ENCODE measurements at regions not wholly inside any gene's neighbourhood (a gene's known extent, or its start where the extent isn't known, plus 50 kb on each side); places are given as distances from the start of the nearest gene placed in this dataset.

GRCh38 chr3:55183201-55183600 is 255.3 kb upstream of the LRTM1 start:
- DNase-seq (ENCODE audit: low read depth in 2 of 3, low spot score in 1 of 3) = no peak

GRCh38 chr3:55180936-55181535 is 253.2 kb upstream of the LRTM1 start:
- DNase-seq (ENCODE audit: low read depth in 2 of 3, low spot score in 1 of 3) = peak in 1 of 3 donors; percentile 8

DNA sequence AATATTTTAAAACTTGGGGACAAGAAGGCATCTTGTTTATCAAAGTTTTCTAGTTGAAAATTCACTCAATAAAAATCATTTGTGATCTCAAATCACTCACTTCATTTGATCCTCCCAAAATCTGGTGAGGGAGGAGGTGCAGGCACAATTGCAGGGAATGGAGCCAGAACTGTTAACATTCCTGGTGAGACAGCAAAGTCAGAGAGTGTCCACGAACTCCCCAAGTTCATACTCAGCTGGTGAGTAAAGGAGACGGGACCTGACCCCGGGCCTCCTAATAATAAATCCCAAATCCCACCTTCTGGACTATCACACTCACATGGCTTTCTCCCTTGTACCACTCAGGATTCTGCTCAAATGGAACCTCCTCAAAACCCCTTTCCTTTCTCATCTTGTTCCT is 252.3 kb upstream of the LRTM1 start:
- no peak for DNase-seq (ENCODE audit: low read depth in 2 of 3, low spot score in 1 of 3)

DNA sequence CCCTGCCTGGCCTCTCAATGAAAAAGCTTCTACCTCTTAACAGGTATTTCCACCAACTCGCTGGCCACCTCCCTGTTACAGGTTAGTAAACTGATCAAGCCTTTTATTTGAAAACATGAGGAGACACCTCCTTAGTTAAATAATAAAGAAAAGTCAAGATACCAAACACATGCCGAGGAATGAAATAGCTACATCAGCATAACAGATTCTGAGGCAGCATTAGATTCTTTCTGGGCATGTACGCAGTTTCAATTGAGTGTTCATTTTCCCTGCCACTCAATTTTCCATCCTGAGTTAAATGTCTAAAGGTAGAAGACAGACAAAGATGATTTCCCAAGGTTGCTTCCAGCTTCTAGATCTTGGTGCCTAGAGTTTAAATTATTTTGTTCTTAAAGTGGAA is 250.5 kb upstream of the LRTM1 start:
- no peak for DNase-seq (ENCODE audit: low read depth in 2 of 3, low spot score in 1 of 3)

GRCh38 chr3:55177749-55178148 is 249.9 kb upstream of the LRTM1 start:
- DNase-seq (ENCODE audit: low read depth in 2 of 3, low spot score in 1 of 3) = no peak

DNA sequence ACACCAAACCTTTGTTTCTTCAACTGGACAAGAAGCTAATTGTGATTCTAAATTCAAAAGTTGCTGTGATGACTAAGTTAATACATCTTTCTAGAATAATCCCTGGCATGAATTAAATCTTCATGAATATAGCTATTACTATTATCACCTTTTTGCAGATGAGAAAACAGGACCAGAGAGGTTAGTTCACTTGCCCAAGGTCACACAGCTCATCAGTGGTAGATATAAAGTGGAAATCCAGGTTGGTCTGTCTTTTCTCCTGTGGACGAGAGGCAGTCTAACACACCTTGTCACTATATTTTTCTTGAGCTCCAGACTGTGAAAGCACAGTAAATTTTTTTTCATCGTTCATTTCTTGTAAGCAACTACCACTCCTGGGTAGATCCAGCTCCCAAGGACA is 247.6 kb upstream of the LRTM1 start:
- no peak for DNase-seq (ENCODE audit: low read depth in 2 of 3, low spot score in 1 of 3)

GRCh38 chr3:55174747-55175146 is 246.9 kb upstream of the LRTM1 start:
- DNase-seq (ENCODE audit: low read depth in 2 of 3, low spot score in 1 of 3) = no peak

DNA sequence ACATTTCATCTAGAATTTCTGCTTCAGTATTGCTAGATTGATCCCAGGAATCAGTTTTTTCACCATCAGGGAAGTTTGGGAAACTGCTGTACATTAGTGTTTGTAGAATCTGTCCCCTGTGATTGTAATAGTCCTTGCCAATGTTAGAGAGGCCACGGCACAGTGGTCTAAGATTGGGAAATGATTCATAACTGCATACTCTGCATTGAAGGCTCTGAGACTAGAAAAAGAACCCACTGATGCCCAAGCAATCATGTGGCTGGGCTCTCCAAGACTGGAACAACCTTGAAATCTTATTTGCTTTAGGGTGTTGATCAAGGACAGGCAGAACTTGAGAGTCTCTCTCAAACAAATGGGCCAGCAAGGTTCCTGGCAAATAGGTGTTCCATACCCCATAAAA is 245.6 kb upstream of the LRTM1 start:
- no peak for DNase-seq (ENCODE audit: low read depth in 2 of 3, low spot score in 1 of 3)

DNA sequence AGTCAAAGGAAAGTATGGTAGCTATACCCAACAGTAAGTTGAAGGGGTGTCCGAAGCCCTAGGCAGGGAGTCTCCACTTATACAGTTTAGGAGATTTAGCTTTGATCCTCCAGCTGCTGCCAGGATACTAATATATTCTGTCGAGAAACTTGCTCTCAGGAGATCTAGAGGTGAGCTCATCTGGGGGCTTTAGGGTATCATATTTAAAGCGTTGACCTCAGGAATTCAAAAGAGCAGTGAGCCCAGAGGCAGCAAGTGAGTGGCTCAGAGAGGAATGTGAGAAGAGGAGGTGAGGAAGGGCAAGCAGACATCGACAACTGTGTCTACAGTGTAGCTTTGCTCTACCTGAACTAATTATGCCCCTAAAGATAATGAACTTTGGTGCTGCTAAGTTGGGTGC is 245.1 kb upstream of the LRTM1 start:
- no peak for DNase-seq (ENCODE audit: low read depth in 2 of 3, low spot score in 1 of 3)

- no peak for DNase-seq (ENCODE audit: low read depth in 2 of 3, low spot score in 1 of 3)
These were observed 242.6 kb upstream of the LRTM1 start for GRCh38 chr3:55170444-55170843.

GRCh38 chr3:55169608-55170072 is 241.8 kb upstream of the LRTM1 start:
- no peak for DNase-seq (ENCODE audit: low read depth in 2 of 3, low spot score in 1 of 3)

DNA sequence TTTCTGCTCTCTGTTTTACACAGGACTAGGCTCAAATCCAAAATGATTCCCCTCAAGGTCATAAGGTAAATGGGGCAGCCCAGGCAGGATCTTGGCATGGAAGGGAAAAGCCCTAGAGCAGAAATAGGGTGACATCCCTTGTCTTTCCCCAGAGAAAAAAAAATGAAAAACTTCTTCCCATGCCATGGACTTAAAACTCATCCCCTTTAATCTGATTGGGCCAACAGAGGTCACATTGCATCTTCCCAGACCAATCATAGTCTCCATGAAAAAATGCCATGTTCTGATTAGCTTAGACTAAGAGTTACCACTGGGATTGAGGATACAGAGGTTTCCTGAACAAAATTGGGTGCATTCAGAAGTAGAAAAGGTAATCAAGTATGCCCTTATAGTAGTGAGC is 241.3 kb upstream of the LRTM1 start:
- DNase-seq (ENCODE audit: low read depth in 2 of 3, low spot score in 1 of 3) = no peak

DNA sequence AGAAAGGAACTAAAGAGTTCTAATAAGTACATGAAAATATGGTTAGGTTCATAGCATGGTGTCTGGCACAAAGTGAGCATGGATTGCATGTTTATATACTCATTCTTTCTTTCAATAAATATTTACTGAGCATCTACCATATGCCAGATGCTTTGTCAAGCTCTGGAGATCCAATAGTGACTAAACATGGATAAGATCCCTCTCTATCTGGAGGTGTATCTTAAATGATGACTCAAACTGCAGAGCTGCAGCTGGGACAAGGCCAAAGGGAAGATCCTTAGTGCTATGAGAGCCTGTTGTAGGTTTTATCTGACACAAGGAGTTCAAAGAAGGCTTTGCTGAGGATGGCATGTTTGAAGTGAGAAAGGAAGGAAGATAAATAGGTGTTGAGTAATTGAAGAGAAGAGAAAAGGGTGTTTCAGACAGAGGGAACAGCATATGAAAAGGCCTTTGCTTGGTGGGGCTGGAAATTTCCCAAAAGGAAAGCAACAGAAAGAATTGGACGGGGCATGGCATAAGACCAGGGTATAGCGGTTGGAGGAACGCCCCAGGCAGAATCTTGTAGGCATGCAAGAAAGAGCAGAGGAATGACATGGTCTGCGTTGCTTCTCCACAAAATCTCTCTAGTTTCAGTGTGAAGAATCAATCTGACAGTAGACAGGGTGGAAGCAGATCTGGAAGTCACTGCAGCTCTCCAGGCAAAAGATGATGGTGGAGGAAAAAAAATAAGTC is 239.9 kb upstream of the LRTM1 start:
- DNase-seq (ENCODE audit: low read depth in 2 of 3, low spot score in 1 of 3) = no peak

- DNase-seq (ENCODE audit: low read depth in 2 of 3, low spot score in 1 of 3) = no peak
These were observed 239.0 kb upstream of the LRTM1 start for GRCh38 chr3:55166576-55167555.

DNA sequence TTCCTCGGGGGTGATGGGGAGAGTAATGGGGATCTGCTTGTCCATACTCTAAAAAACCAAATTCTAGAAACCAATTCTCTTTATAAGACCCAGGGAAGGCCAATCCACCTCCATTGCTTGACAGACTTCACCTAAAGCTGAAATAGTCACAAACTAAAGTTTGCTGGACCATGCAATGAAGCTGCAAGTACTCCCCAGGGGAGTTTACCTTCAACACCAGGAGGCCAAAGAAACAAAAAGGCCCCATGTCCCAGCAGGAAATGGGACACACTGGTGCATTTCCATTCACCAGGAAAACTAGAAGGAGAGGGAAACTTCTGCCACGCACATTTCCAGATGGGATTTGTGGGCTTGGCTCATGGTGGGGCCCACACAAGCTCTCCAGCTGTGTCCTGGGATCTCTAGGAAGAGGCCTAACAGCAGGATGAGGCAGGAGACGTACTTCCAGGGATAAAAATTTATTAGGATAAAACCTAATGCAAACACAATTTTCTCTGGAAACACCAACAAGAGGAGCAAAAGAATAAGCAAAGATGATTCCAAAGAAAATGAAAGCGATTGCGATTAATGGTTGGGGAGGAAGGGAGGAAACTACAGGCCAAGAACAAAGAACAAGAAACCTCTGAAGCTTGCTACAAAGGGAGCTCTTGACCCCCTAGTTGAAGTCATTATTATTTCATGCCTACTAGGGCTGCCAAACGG is 238.0 kb upstream of the LRTM1 start:
- DNase-seq (ENCODE audit: low read depth in 2 of 3, low spot score in 1 of 3) = no peak

- no peak for DNase-seq (ENCODE audit: low read depth in 2 of 3, low spot score in 1 of 3)
These were observed 237.4 kb upstream of the LRTM1 start for GRCh38 chr3:55165278-55165677.

DNA sequence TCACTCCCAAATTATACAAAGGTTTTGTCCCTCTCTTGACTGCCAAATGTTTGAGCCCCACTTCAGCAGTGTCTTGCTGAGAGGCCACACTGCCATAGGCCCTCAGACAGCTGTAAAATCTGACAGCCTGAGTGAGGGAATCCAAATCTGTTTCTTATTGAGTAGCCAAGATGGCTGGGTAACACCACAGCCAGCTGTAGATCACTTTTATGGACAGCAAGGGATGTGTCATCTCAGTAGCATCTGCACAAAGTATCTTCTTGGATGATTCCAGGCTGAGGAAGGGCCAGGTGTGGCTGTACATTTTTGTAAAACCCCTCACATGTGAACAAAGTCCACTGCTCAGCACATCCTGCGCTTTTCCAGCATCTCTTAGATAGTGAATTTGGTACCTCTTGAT is 237.0 kb upstream of the LRTM1 start:
- DNase-seq (ENCODE audit: low read depth in 2 of 3, low spot score in 1 of 3) = no peak

DNA sequence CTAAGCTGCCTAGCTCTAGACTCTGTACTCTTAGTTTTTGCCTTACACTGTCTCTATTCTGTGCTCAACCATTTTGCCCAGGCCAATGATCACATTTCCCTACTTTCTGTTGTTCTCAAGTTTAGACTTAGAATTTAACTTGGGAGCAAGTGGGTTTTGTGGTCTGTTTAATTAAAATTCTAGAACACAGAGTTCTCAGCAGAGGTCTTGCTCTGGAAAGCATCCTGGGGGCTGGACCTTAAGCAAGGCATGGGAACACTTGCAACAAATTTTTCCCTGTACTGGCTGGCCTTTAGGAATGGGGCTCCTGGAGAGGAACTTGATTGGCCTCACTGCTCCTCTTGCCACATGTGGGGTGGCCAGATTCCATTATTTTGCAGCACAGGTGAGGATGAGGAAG is 236.3 kb upstream of the LRTM1 start:
- DNase-seq (ENCODE audit: low read depth in 2 of 3, low spot score in 1 of 3) = no peak

DNA sequence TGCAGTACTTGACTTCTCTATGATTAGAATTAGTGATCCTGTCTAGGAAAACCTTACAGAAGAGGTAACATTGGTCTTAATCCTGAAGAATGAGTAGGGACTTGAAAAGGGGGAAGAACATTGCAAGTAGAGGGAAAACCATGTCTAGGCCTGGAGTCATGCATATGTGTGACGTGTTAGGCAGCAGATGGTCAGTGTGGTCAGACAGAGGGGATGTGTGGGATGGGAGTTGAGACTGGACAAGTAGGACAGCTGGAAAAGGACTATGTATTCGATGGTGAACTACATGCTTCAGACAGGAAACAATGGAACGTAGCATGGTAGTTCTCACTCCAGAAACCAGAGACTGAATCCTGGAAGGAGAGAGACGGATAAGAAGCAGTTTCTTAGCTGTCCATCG is 235.6 kb upstream of the LRTM1 start:
- no peak for DNase-seq (ENCODE audit: low read depth in 2 of 3, low spot score in 1 of 3)

- DNase-seq (ENCODE audit: low read depth in 2 of 3, low spot score in 1 of 3) = no peak
These were observed 234.4 kb upstream of the LRTM1 start for GRCh38 chr3:55162031-55162795.
